DND-41 (cell line): ENCODE measurements at regions not wholly inside any gene's neighbourhood (a gene's known extent, or its start where the extent isn't known, plus 50 kb on each side); places are given as distances from the start of the nearest gene placed in this dataset.

Source experiments
- ATAC-seq: fragments of 200-7000 bp; cut with Tn5 transposase; 3 replicates; pipeline ENCODE4 v1.9.1; 2021; ENCODE audit warnings: low read depth; ENCODE audit not compliant: insufficient read depth
- DNase-seq: peaks from one replicate; pipeline ENCODE4 v3.0.0-alpha.2; 2020
- H2AFZ ChIP-seq: 2 replicates; pipeline ENCODE4 v1.6.0; 2012; ENCODE audit warnings: low read depth, low read length
- H3K27ac ChIP-seq: 2 replicates; pipeline ENCODE4 v1.5.1; 2012; ENCODE audit warnings: low read length, inconsistent platforms
- H3K27me3 ChIP-seq: fragments of 200-600 bp; sonication (generic); 2 replicates; pipeline ENCODE4 v1.6.0; 2012; ENCODE audit warnings: low read length, mild to moderate bottlenecking, inconsistent platforms; ENCODE audit not compliant: insufficient read depth, poor library complexity
- H3K36me3 ChIP-seq: 2 replicates; pipeline ENCODE4 v1.5.1; 2012; ENCODE audit warnings: low read length, inconsistent platforms; ENCODE audit not compliant: insufficient read depth
- H3K4me1 ChIP-seq: 2 replicates; pipeline ENCODE4 v1.5.1; 2012; ENCODE audit warnings: mild to moderate bottlenecking, low read length; ENCODE audit not compliant: insufficient read depth
- H3K4me2 ChIP-seq: 2 replicates; pipeline ENCODE4 v1.6.0; 2012; ENCODE audit warnings: mild to moderate bottlenecking, moderate library complexity, low read length, inconsistent platforms; ENCODE audit not compliant: insufficient read depth
- H3K4me3 ChIP-seq, 2 experiments: fragments of 200-600 bp in 1 of 2; shearing (Covaris generic) in 1 of 2; 2 replicates each; pipeline ENCODE4 v1.5.1; 2012 to 2016; ENCODE audit warnings: inconsistent platforms in 2 of 2, low read length in 2 of 2, mild to moderate bottlenecking in 2 of 2, low read depth in 1 of 2, moderate library complexity in 1 of 2
- H3K79me2 ChIP-seq: 2 replicates; pipeline ENCODE4 v1.6.0; 2012; ENCODE audit warnings: low read length, inconsistent platforms; ENCODE audit not compliant: insufficient read depth
- H3K9ac ChIP-seq: 2 replicates; pipeline ENCODE4 v1.6.0; 2012; ENCODE audit warnings: low read depth, mild to moderate bottlenecking, inconsistent platforms, low read length, moderate library complexity
- H3K9me3 ChIP-seq: 2 replicates; pipeline ENCODE4 v1.5.1; 2012; ENCODE audit warnings: low read length, moderate library complexity, mild to moderate bottlenecking, inconsistent platforms; ENCODE audit not compliant: insufficient read depth, severe bottlenecking
- H4K20me1 ChIP-seq: 2 replicates; pipeline ENCODE4 v1.6.0; 2012; ENCODE audit warnings: low read length; ENCODE audit not compliant: insufficient read depth
- CTCF ChIP-seq: IDR thresholded peaks from 2 replicates; pipeline ENCODE4 v1.5.1; 2012; ENCODE audit warnings: borderline replicate concordance, low read length, moderate library complexity, mild to moderate bottlenecking; ENCODE audit not compliant: poor library complexity, severe bottlenecking; ENCODE audit errors: extremely low read depth
- EZH2 ChIP-seq: IDR thresholded peaks from 3 replicates; pipeline ENCODE4 v1.6.1; 2012; ENCODE audit warnings: borderline replicate concordance, low read depth, mild to moderate bottlenecking, moderate library complexity, low read length, inconsistent platforms; ENCODE audit not compliant: severe bottlenecking

GRCh38 chr15:77867266-77868047 lies 210.1 kb downstream of the TBC1D2B start:
- H3K4me1 ChIP-seq: no peaks in the 10 kb centered on the region
- no peak overlapping the region for H2AFZ ChIP-seq
- no peaks in the 10 kb centered on the region for H3K79me2 ChIP-seq
- no peaks in the 10 kb centered on the region for H3K9me3 ChIP-seq
- ATAC-seq: no peak
- H3K9ac ChIP-seq: no peak overlapping the region
- H3K36me3 ChIP-seq: no peaks in the 10 kb centered on the region
- TF ChIP-seq EZH2: no peak
- no peak for TF ChIP-seq CTCF
- no peaks in the 10 kb centered on the region; the same call in 1 of the 2 replicates for H4K20me1 ChIP-seq
- H3K4me3 ChIP-seq: no peak overlapping the region
- H3K27me3 ChIP-seq: peaks cover 13% of the 10 kb centered on the region
- H3K4me2 ChIP-seq: no peak overlapping the region
- no peak for DNase-seq
- H3K27ac ChIP-seq: no peak overlapping the region

- H4K20me1 ChIP-seq: no peaks in the 10 kb centered on the region; the same call in 1 of the 2 replicates
- H3K36me3 ChIP-seq: no peaks in the 10 kb centered on the region
- peaks cover 14% of the 10 kb centered on the region for H3K27me3 ChIP-seq
- no peak overlapping the region for H3K9ac ChIP-seq
- H3K4me3 ChIP-seq: no peak overlapping the region
- H3K4me2 ChIP-seq: no peak overlapping the region
- H3K27ac ChIP-seq: no peak overlapping the region
- no peak overlapping the region for H2AFZ ChIP-seq
- no peaks in the 10 kb centered on the region for H3K9me3 ChIP-seq
- no peak for TF ChIP-seq EZH2
- no peak for TF ChIP-seq CTCF
- DNase-seq: no peak
- ATAC-seq: no peak
- H3K4me1 ChIP-seq: no peaks in the 10 kb centered on the region
- no peaks in the 10 kb centered on the region for H3K79me2 ChIP-seq
These were observed 210.8 kb downstream of the TBC1D2B start for GRCh38 chr15:77866596-77867125.

GRCh38 chr15:77866186-77866585 lies 211.3 kb downstream of the TBC1D2B start:
- no peak overlapping the region for H3K4me2 ChIP-seq
- no peaks in the 10 kb centered on the region for H3K9me3 ChIP-seq
- DNase-seq (no peak), ATAC-seq (no peak)
- TF ChIP-seq EZH2 (no peak), CTCF (no peak)
- no peak overlapping the region for H3K4me3 ChIP-seq
- H3K27me3 ChIP-seq: peaks cover 14% of the 10 kb centered on the region
- H3K36me3 ChIP-seq: no peaks in the 10 kb centered on the region
- no peaks in the 10 kb centered on the region; the same call in 1 of the 2 replicates for H4K20me1 ChIP-seq
- H2AFZ ChIP-seq: no peak overlapping the region
- no peaks in the 10 kb centered on the region for H3K4me1 ChIP-seq
- H3K9ac ChIP-seq: no peak overlapping the region
- H3K27ac ChIP-seq: no peak overlapping the region
- H3K79me2 ChIP-seq: no peaks in the 10 kb centered on the region
